PC-9 (cell line): ENCODE measurements at regions not wholly inside any gene's neighbourhood (a gene's known extent, or its start where the extent isn't known, plus 50 kb on each side); places are given as distances from the start of the nearest gene placed in this dataset.

Experiments used
- BruUV-seq: library from RNA; stranded (reverse); fragments of 400-500 nt; replicated peaks from 2 replicates; lab custom pipeline; 2021; lab: Mats Ljungman, UMichigan
- CTCF ChIA-PET: fragments of 300-600 bp; sonication (Branson Sonifier 250); formaldehyde crosslinking; loops from one replicate; lab custom pipeline; 2022; ENCODE audit warnings: antibody characterized with exemption; lab: Charles Lee
- POLR2A ChIA-PET: fragments of 300-600 bp; sonication (Branson Sonifier 250); formaldehyde crosslinking; loops from one replicate; lab custom pipeline; 2022; ENCODE audit warnings: antibody characterized with exemption; ENCODE audit not compliant: unreplicated experiment; lab: Charles Lee
- DNase-seq, 2 experiments: peaks; one replicate each; pipeline versions ENCODE4 v3.0.0 to v3.0.0-alpha.2; 2015 to 2022; ENCODE audit warnings: mixed read lengths in 1 of 2
- H2AFZ ChIP-seq: fragments of 200-600 bp; sonication (generic); 2 replicates; pipeline ENCODE4 v1.8.1; 2017; ENCODE audit warnings: antibody characterized with exemption
- H3F3A ChIP-seq: fragments of 200-600 bp; sonication (generic); 2 replicates; pipeline ENCODE4 v1.8.1; 2017; ENCODE audit warnings: antibody characterized with exemption, mild to moderate bottlenecking, low read depth; ENCODE audit not compliant: insufficient read depth
- H3K27ac ChIP-seq: fragments of 200-600 bp; sonication (generic); 2 replicates; pipeline ENCODE4 v1.6.1; 2016; ENCODE audit warnings: mixed run types
- H3K27me3 ChIP-seq: fragments of 200-600 bp; sonication (generic); 2 replicates; pipeline ENCODE4 v1.6.1; 2016; ENCODE audit warnings: low read depth, mixed run types; ENCODE audit not compliant: insufficient read depth
- H3K36me3 ChIP-seq: fragments of 200-600 bp; sonication (generic); 2 replicates; pipeline ENCODE4 v1.6.1; 2016; ENCODE audit warnings: low read depth, mixed run types
- H3K4me1 ChIP-seq: fragments of 200-600 bp; sonication (generic); replicated peaks from 2 replicates; pipeline ENCODE4 v1.6.1; 2016; ENCODE audit warnings: mixed run types; ENCODE audit not compliant: insufficient read depth
- H3K4me2 ChIP-seq: fragments of 200-600 bp; sonication (generic); 2 replicates; pipeline ENCODE4 v1.6.1; 2017; ENCODE audit warnings: mixed run types
- H3K4me3 ChIP-seq: fragments of 200-600 bp; sonication (generic); 2 replicates; pipeline ENCODE4 v1.6.1; 2016; ENCODE audit warnings: mixed run types
- H3K79me2 ChIP-seq: fragments of 200-600 bp; sonication (generic); 2 replicates; pipeline ENCODE4 v1.6.1; 2017; ENCODE audit warnings: low read depth, mixed run types
- H3K9me2 ChIP-seq: fragments of 200-600 bp; sonication (generic); 2 replicates; pipeline ENCODE4 v1.8.1; 2017; ENCODE audit warnings: mild to moderate bottlenecking; ENCODE audit not compliant: insufficient read depth
- H3K9me3 ChIP-seq: fragments of 200-600 bp; sonication (generic); 2 replicates; pipeline ENCODE4 v1.8.1; 2016; ENCODE audit warnings: low read depth; ENCODE audit not compliant: insufficient read depth
- H4K20me1 ChIP-seq: fragments of 200-600 bp; sonication (generic); 2 replicates; pipeline ENCODE4 v1.8.1; 2017; ENCODE audit not compliant: insufficient read depth
- CTCF ChIP-seq: fragments of 200-600 bp; sonication (generic); conservative IDR thresholded peaks from 2 replicates; pipeline ENCODE4 v1.6.1; 2017; ENCODE audit warnings: mixed run types, antibody characterized with exemption, mild to moderate bottlenecking, moderate library complexity
- EZH2 ChIP-seq: fragments of 200-600 bp; sonication (generic); IDR thresholded peaks from 2 replicates; pipeline ENCODE4 v1.8.0; 2017; ENCODE audit warnings: antibody characterized with exemption, low read depth
- intact Hi-C: fragments of 100-400 bp; cut with micrococcal nuclease; formaldehyde crosslinking; loops from one replicate; pipeline ENCODE4 v1.10.0; 2022; ENCODE audit not compliant: unreplicated experiment

GRCh38 chr21:16409352-16409751 is 679.6 kb downstream of the USP25 start:
- intact Hi-C loops, result no loop called here
- Histone ChIP-seq H3K4me2 (no peak overlapping the region), H3F3A (no peaks in the 10 kb centered on the region), H2AFZ (no peak overlapping the region), H3K36me3 (no peaks in the 10 kb centered on the region), H3K4me1 (no peaks in the 10 kb centered on the region), H3K27me3 (no peaks in the 10 kb centered on the region), H4K20me1 (no peaks in the 10 kb centered on the region), H3K9me2 (no peaks in the 10 kb centered on the region), H3K4me3 (no peak overlapping the region), H3K9me3 (no peaks in the 10 kb centered on the region), H3K79me2 (no peaks in the 10 kb centered on the region), H3K27ac (no peak overlapping the region)
- TF ChIP-seq CTCF (no peak), EZH2 (no peak)
- DNase-seq, result no peak
- BruUV-seq, result no TSS peak
- POLR2A ChIA-PET, result no interaction called here
- CTCF ChIA-PET, result no interaction called here

- Histone ChIP-seq H3K9me3 (no peaks in the 10 kb centered on the region), H3K27me3 (no peaks in the 10 kb centered on the region), H3K4me3 (no peak overlapping the region), H4K20me1 (no peaks in the 10 kb centered on the region), H3K4me2 (no peak overlapping the region), H2AFZ (no peak overlapping the region), H3F3A (no peaks in the 10 kb centered on the region), H3K9me2 (no peaks in the 10 kb centered on the region), H3K4me1 (peaks cover 7% of the 10 kb centered on the region; the same call in 1 of the 2 replicates), H3K27ac (no peak overlapping the region), H3K36me3 (no peaks in the 10 kb centered on the region), H3K79me2 (no peaks in the 10 kb centered on the region)
- no TSS peak for BruUV-seq
- TF ChIP-seq EZH2 (no peak), CTCF (no peak)
- DNase-seq, result no peak
- ChIA-PET CTCF (no interaction called here), POLR2A (no interaction called here)
- intact Hi-C loops, result no loop called here
Observed at GRCh38 chr21:16418226-16418625, 688.4 kb downstream of the USP25 start.

- H3K27ac ChIP-seq, result no peak overlapping the region
- no peak overlapping the region for H2AFZ ChIP-seq
- TF ChIP-seq CTCF (no peak), EZH2 (no peak)
- H3K9me2 ChIP-seq, result no peaks in the 10 kb centered on the region
- H3K4me1 ChIP-seq, result peaks cover 7% of the 10 kb centered on the region; the same call in 1 of the 2 replicates
- ChIA-PET CTCF (interaction anchor here (0.6 kb wide), 1 partner anchor 145 kb away, joined by 12 read pairs; no protein-coding TSS in a partner anchor), POLR2A (interaction anchor here (0.6 kb wide), 1 partner anchor 87 kb away, joined by 3 read pairs; no protein-coding TSS in a partner anchor)
- no peaks in the 10 kb centered on the region for H3K9me3 ChIP-seq
- no peaks in the 10 kb centered on the region for H3F3A ChIP-seq
- H3K27me3 ChIP-seq, result no peaks in the 10 kb centered on the region
- no TSS peak for BruUV-seq
- no peaks in the 10 kb centered on the region for H4K20me1 ChIP-seq
- no peaks in the 10 kb centered on the region for H3K36me3 ChIP-seq
- no peak for DNase-seq
- H3K4me3 ChIP-seq, result no peak overlapping the region
- H3K79me2 ChIP-seq, result no peaks in the 10 kb centered on the region
- intact Hi-C loops, result no loop called here
- no peak overlapping the region for H3K4me2 ChIP-seq
Observed at GRCh38 chr21:16418642-16419041, 688.9 kb downstream of the USP25 start.
